IPS DF 19.7 (cell line): ENCODE measurements at regions not wholly inside any gene's neighbourhood (a gene's known extent, or its start where the extent isn't known, plus 50 kb on each side); places are given as distances from the start of the nearest gene placed in this dataset.

Experiments
- DNase-seq: peaks from one replicate; pipeline ENCODE4 v3.0.0-alpha.2; 2013; ENCODE audit warnings: low read depth, low spot score

- no peak for DNase-seq
Measured at GRCh38 chr14:58846682-58847465, 209.1 kb downstream of the DACT1 start.

- DNase-seq, result no peak
Measured at GRCh38 chr14:58848365-58848764, 210.6 kb downstream of the DACT1 start.

DNA sequence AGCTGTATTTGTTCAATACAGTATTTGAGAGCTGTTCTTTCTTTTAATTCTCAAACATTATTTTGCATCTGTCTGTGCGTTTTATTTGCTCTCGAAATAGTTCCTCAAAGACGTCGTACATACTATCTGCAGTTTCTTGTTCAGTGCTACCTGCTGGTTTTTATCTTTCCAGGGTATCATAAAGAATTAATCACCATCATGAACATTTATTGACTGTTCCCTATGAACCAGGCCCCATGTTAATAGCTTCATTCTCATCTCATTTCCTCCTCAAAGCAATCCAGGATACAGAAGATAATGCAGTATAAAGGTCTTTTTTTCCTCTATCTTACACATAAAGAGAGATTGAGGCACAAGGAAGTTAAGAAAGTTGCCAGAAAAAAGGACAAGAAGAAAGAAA, 211.8 kb downstream of the DACT1 start:
- DNase-seq, result no peak

- no peak for DNase-seq
Measured at GRCh38 chr14:58850011-58850410, 212.2 kb downstream of the DACT1 start.

DNA sequence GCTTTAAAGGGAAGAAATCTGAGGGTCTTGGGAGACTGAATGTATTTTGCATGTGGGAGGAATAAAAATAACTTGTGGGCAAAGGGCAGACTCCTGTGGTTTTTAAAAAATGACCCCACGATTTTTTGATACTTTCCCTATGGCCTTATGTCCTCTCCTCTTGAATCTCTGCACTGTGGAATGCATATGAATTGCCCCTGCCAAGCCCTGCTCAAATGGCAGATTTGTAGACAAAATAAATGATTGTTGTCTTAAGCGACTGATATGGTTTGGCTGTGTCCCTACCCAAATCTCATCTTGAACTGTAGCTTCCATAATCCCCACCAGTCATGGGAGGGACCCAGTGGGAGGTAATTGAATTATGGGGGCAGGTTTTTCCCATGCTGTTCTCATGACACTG, 223.8 kb downstream of the DACT1 start:
- no peak for DNase-seq

DNA sequence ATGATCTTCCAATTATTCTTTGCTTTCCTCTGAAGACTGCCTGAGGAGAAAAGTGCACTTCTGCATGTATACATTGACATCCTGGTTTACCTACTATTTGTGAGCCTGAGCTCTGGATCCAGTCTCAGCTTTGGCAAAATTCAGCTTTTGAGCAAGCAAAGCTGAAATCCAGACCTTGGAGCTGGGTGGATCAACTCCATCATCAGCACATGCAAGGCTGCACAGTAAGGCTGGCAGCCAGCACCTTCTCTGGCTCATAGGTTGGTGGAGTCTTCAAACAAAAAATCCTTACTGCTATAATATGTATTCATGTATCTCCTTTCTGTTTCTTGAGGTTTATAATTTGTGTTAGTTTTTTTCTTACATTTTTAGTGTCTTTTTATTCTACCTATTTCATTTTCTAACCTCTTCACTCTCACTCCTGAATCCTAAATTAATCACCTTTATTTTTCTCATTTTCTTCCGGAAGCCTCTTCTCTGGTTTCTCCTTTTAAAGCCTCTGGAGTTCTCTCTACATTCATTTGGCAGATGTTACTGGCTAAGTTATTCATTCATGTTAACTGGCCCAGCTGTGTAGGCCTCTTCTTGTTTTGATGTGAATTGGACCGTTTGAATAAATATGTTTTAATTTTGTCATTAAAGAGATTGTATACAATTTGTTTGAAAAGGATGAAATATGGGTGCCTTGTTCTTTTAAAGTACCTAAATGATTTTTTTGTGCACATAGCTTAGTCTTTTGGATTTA, 224.8 kb downstream of the DACT1 start:
- DNase-seq, result no peak

DNA sequence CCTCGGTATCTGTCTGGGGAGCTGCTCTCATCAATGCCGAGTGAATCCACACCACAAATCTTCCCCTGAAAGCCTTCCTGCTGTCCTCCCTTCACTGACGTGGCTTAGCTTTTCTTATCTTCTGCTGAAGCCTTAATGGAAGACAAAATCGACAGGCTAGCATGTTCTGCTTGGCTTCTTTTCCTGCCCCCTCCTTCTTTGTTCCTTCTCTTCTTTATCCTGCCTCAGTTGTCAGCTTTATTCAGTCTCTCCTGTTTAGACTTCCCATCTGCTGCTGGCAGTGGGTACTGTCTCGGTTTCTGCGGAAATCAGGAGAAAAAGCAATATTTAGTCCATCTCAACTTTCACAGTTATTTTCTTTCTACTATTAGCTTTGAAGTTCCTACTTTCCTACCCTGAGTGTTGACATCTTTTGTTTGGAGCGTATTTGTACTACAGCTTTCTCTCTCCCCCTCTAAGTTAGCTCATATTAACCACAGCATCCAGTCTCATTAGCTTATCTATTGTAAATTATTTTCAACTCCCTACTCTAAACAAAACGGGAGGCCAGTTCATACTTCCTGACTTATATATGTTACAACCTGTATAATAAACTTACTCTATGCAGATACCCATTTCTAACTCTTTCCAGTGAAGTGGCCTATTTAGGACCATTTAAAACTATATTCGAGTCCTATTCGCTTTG, 226.0 kb downstream of the DACT1 start:
- DNase-seq, result no peak

DNA sequence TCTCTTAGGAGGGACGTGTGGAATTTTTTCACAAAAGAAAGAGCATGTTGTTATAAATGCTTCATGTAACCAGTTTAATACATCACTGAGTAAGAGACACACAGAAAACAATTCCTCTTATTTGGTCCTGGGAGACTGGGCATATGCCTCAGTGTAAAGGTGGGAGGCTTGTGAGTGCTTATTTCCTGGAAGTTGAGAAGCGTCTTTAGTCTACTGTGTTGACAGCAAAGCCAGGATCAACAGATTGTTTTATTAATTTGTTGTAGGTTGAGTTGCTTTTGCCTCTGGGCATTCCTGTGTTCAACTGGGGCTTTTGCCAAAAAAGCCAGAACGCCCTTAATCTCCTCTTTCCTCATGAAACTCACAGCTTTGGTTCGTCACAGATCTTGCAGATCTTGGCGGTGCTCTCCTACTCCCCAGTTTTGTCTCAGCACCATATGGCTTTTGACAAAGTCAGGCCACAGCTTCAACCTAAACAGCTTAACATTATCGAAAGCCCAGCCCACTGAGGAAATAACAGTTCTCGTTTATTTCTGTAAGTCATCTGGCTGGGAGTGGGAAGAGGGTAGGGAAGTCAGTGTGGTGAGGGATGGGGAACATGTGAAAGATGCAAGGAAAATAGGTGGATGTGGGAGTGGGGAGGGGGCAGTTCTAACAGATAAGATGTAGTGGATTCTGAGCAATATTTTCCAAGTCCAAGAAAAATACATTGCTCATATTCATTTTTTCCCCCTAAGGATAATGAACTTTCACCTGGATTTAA, 227.2 kb downstream of the DACT1 start:
- no peak for DNase-seq

DNA sequence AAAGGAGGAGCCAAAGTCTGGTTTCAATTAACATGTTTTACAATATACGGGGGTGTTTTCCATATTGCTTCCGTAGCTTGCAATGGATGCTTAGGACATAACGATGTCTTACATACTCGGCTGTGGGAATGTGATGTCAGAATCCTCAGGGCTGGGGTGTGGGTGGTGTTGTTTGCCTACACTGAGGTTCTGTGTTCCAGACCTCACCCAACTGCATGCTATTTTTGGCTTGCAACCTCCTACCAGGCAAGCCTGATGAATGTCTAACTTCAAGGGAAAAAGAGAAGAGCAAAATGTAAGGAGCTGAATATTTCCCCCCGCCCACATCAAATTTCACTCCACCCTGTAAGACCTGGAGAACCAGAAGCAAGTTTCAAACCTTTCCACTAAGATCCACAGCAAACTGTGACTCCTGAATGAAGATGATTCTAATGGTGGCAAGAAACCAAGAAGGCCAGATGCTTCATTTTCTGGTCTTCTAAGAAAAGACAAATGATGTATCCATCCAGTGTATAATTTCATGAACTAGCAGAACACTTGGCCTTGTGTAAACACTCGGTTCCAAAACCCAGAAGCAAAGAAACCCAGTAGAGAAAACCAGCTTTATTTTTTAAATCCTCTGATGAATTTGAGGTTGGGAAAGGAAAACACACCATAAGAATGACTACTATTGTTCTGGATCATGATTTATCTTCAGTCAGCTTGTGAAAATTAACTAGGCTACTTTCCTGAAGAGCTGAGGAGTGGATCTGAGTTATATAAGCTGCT, 227.9 kb downstream of the DACT1 start:
- no peak for DNase-seq

GRCh38 chr14:58866391-58866790, 228.6 kb downstream of the DACT1 start:
- no peak for DNase-seq

DNA sequence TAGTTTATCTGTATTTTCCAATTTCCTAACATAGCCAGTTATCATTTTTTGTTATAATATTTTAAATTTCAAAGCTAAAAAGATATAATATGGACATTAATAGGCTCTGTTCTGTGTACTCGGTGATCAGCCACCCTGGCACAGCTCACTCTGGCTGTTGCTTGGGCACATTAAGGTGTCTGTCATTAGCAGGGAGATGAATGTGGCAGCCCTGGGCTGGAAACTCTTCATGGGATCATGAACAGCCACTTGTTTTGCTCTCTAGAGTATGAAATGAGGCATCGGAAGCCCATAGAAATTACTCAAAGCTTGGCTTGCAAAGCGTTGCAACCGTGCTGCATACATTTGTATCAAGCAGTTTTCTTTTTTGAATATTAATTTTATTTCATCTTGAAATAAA, 233.2 kb downstream of the DACT1 start:
- DNase-seq, result no peak

GRCh38 chr14:58871573-58871972, 233.8 kb downstream of the DACT1 start:
- DNase-seq, result no peak

DNA sequence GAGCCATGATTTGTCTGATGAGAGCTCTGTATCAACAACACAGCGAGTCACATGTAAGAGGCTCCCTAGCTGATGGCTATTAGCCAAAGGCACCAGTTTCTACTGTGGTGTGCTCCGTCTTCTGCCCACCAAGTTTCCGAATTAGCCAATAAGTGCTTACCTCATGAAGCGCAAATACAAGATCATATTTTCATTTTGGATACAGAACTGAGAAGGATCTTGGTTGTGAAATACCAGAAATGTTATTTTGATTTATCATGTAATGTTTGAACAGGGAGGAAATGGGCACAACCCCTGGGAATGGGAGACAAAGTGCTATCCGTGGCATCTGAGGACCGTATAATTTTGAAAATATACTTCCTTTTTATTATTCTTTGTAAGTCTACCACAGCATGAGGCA, 234.3 kb downstream of the DACT1 start:
- DNase-seq, result no peak

GRCh38 chr14:58873228-58873953, 235.6 kb downstream of the DACT1 start:
- no peak for DNase-seq

GRCh38 chr14:58875613-58876012, 237.9 kb downstream of the DACT1 start:
- DNase-seq, result no peak

DNA sequence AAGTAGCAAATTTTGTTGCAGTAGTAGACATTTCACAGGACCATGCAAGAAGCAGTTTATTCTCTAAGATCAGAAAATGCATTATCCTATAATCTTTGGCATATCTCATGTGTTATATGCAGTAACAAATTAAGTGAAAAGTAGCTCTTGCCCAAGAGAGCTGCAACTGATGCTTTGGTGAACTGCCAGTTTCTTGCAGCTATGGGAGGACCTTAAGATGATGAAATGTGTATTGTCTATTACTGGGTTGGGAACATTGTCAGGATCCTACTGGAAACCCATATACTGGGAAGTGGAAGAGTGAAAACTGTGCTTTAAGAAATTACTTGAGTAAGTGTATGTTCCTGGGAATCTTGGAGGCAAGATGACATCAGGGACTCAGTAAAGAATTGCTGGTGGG, 238.8 kb downstream of the DACT1 start:
- DNase-seq, result no peak

GRCh38 chr14:58878439-58879139, 240.8 kb downstream of the DACT1 start:
- DNase-seq, result no peak

- no peak for DNase-seq
Measured at GRCh38 chr14:58881433-58881832, 243.7 kb downstream of the DACT1 start.

GRCh38 chr14:58882577-58883018, 244.8 kb downstream of the DACT1 start:
- no peak for DNase-seq

DNA sequence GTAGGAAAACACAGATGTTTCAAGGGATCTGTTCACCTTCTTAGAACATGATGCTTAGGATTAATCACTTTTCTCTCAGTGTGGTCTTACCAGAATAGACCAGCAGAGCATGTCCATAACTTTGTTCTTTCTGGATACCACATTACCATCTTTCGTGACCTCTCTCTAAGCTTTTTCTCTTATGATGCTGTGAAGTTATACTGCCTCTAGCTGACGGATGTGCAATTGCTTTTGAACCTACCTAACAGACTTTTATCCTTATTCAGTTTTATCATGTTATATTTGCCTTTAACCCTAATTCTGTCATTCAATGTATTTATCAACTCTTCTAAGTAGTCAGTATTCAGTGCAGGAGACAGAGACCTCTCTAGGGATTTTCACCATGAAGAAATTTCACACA, 246.7 kb downstream of the DACT1 start:
- DNase-seq, result no peak
